ENCODE measurements at regions not wholly inside any gene's neighbourhood (a gene's known extent, or its start where the extent isn't known, plus 50 kb on each side); places are given as distances from the start of the nearest gene placed in this dataset.

GRCh38 chr1:163406772-163407171 is 85.0 kb downstream of the NUF2 start:
- H3K27ac ChIP-seq = no peak overlapping the region
- no peak for TF ChIP-seq ZFX (IDR thresholded peaks at IDR 0.05)
- TF ChIP-seq, protein P1, sequence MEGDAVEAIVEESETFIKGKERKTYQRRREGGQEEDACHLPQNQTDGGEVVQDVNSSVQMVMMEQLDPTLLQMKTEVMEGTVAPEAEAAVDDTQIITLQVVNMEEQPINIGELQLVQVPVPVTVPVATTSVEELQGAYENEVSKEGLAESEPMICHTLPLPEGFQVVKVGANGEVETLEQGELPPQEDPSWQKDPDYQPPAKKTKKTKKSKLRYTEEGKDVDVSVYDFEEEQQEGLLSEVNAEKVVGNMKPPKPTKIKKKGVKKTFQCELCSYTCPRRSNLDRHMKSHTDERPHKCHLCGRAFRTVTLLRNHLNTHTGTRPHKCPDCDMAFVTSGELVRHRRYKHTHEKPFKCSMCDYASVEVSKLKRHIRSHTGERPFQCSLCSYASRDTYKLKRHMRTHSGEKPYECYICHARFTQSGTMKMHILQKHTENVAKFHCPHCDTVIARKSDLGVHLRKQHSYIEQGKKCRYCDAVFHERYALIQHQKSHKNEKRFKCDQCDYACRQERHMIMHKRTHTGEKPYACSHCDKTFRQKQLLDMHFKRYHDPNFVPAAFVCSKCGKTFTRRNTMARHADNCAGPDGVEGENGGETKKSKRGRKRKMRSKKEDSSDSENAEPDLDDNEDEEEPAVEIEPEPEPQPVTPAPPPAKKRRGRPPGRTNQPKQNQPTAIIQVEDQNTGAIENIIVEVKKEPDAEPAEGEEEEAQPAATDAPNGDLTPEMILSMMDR (conservative IDR thresholded peaks at IDR 0.05) = no peak

DNA sequence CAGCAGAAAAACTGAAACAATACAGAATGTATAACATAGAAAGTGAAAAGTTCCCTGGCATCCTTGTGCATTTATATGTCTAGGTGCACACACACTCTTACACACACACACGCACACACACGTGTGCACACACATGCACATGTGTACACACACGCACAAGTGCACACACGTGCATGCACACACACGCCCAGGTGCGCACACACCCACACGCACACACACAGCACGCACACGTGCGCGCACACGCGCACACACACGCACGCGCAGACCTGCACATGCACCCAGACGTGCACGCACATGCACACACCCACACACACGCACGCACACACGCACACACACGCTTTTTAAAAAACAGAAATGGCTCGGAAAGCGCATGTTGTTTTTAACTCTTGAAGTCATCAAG is 86.5 kb downstream of the NUF2 start:
- no peak overlapping the region for H3K27ac ChIP-seq
- no peak for TF ChIP-seq ZFX (IDR thresholded peaks at IDR 0.05)
- TF ChIP-seq, protein P1 (conservative IDR thresholded peaks at IDR 0.05) = no peak

GRCh38 chr1:163410073-163410999 is 88.6 kb downstream of the NUF2 start:
- TF ChIP-seq, protein P1 (conservative IDR thresholded peaks at IDR 0.05) = peak; percentile 87
- no peak for TF ChIP-seq ZFX (IDR thresholded peaks at IDR 0.05)
- no peak overlapping the region for H3K27ac ChIP-seq

DNA sequence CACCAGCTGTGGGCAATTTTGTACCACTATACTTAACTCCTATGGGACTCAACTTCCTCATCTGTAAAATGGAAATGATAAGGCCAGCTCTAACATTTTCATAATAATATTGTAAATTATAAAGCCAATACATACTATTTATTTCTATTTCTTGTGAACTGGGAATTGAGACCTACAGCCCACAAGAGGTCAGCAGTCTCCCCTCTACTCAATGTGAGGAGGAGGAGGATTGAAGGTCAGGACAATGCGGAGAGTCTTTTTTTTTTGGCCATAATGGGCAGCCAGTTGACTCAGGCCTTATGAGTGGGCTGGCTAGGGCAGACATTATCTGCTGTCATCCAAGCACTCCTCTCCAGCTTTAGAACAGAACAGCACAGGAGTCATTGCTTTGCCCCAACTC is 90.5 kb downstream of the NUF2 start:
- no peak overlapping the region for H3K27ac ChIP-seq
- TF ChIP-seq, protein P1 (conservative IDR thresholded peaks at IDR 0.05) = peak; percentile 7; the same call in 1 of the 2 replicates
- TF ChIP-seq ZFX (IDR thresholded peaks at IDR 0.05) = no peak

DNA sequence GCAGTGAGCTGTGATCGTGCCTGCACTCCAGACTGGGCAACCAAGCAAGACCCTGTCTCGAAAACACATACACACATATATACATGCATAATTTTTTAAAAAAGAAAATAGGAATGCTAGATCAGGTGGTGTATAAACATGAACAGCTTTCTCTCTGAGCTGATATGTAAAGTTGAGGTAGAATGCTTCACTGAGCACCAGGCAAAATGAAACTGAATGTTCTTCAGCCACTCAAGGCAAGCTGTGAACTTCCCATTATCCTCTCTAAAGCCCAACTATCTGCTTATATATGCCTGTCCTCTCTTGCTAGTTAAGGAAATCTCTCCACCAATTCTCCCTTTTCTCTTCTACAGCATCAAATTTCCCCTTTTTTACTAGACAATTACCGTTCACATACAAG is 93.0 kb downstream of the NUF2 start:
- no peak overlapping the region for H3K27ac ChIP-seq
- TF ChIP-seq, protein P1 (conservative IDR thresholded peaks at IDR 0.05) = no peak
- no peak for TF ChIP-seq ZFX (IDR thresholded peaks at IDR 0.05)

GRCh38 chr1:163421701-163422100 is 99.9 kb downstream of the NUF2 start:
- TF ChIP-seq, protein P1 (conservative IDR thresholded peaks at IDR 0.05) = no peak
- TF ChIP-seq ZFX (IDR thresholded peaks at IDR 0.05) = no peak
- no peak overlapping the region for H3K27ac ChIP-seq

- no peak overlapping the region for H3K27ac ChIP-seq
- no peak for TF ChIP-seq ZFX (IDR thresholded peaks at IDR 0.05)
- TF ChIP-seq, protein P1 (conservative IDR thresholded peaks at IDR 0.05) = no peak
Observed at GRCh38 chr1:163422738-163423404, 101.1 kb downstream of the NUF2 start.
